HG02759 (cell line): ENCODE measurements at regions not wholly inside any gene's neighbourhood (a gene's known extent, or its start where the extent isn't known, plus 50 kb on each side); places are given as distances from the start of the nearest gene placed in this dataset.
"Not testable (repeated sequence)": the region's sequence is repeated elsewhere in the genome, so short reads cannot be mapped to it uniquely, and the experiment has no call there.

Source experiments
- ATAC-seq: cut with Tn5 transposase; IDR thresholded peaks from one replicate; pipeline ENCODE4 v1.9.1; 2021; ENCODE audit warnings: mild to moderate bottlenecking, moderate library complexity; ENCODE audit not compliant: unreplicated experiment

DNA sequence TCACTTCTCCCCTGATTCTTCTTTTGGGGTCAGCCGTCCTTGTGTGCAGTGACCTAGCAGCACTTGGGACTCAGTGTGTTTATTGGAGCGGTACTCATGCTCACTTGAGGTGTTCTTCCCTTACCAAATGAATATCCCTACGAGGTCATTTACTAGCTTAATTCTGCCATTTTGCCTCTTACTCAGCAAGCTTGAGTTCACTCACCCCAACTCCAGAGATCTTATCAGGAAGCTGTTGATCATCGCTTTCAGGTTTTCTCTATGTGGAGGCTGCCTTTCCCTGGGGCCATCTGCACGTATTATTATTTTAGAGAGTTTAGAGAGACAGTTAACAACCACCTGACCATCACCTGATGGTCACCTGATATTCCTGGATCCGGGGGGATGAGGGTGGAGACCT, 1466.0 kb upstream of the GOT2 start:
- ATAC-seq = no peak

- ATAC-seq = no peak
Measured at GRCh38 chr16:60199150-60199549, 1465.0 kb upstream of the GOT2 start.

GRCh38 chr16:60181536-60181935, 1447.4 kb upstream of the GOT2 start:
- no peak for ATAC-seq

DNA sequence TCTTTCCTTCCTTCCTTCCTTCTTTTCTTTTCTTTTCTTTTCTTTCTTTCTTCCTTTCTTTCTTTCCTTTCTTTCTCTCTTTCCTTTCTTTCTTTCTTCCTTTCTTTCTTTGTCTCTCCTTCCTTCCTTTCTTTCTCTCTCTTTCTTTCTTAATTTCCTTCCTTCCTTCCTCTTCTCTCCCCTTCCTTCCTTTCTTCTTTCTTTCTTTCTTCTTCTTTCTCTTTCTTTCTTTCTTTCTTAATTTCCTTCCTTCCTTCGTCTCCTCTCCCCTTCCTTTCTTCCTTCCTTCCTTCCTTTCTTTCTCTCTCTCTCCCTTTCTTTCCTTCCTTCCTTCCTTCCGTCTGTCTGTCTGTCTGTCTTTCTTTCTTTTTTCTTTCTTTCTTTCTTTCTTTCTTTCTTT, 1446.5 kb upstream of the GOT2 start:
- ATAC-seq = no peak

- ATAC-seq = no peak
Measured at GRCh38 chr16:60170196-60170595, 1436.1 kb upstream of the GOT2 start.

DNA sequence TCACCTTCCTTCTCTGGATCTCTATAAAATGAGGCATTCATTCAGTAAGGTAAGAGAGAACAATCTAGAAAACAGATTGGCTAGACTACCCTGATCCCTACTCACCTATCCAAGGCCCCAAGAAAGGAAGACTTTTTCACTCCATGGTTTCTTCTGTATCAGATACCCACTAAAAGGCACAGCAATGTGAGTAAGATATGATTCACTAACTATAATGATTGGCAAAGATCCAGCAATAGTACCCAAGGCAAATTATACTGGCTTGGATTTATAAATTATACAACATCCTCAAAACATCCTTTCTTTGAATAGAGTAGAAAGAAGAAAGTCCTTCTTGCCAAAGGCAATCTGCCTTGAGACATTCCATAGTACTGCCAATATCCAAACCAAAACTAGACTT, 1432.0 kb upstream of the GOT2 start:
- ATAC-seq = no peak

DNA sequence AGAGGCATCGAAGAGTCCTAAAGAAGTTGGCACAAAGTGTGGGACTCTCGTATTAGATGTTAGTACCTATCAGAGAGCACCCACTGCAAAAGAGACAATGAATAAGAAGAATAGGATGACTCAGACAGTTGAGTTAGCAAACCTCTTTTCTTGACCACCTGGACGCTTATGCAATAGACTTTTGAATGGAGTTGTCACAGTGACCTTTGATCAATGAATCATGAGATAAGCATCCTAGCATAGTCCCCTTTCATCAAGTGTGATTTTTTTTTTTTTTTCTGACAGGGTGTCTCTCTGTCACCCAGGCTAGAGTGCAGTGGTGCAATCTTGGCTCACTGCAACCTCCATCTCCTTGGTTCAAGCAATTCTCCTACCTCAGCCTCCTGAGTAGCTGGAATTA, 1417.9 kb upstream of the GOT2 start:
- no peak for ATAC-seq

DNA sequence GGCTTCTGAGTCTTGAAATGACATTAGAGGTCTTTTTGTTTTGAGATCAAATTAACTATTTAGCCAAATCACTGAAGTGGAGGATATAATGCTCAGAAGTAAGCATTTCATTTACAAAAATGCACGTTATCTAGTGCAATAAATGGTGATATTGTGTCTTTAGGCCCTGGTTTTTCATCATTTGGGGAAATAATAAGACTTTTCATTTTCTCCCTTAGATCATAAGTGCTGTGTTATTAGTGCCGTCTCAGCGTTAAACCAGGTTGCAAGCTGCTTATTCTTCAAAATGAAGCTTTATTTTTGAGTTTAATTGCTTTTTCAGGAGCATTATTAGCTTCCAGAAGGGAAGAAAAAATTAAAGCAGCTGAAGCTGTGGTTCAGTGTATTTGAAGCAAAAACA, 1416.8 kb upstream of the GOT2 start:
- ATAC-seq = no peak

- no peak for ATAC-seq
Measured at GRCh38 chr16:60143348-60143705, 1409.2 kb upstream of the GOT2 start.

- ATAC-seq = no peak
Measured at GRCh38 chr16:60142619-60143347, 1408.7 kb upstream of the GOT2 start.

DNA sequence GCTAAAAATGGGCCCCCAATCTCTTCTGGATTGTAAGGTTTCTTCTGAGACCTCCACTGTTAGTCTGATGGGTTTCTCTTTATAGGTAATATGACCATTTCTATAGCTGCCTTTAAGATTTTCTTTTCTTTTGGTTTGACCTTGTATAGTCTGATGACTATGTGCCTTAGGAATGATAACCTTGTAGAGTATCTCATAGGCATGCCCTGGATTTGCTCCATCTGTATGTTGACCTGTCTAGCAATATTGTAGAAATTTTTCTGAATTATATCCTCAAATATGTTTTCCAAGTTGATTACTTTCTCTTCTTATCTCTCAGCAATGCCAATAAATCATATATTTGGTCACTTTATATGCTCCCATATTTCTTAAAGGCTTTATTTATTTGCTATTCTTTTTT, 1403.8 kb upstream of the GOT2 start:
- ATAC-seq = no peak

DNA sequence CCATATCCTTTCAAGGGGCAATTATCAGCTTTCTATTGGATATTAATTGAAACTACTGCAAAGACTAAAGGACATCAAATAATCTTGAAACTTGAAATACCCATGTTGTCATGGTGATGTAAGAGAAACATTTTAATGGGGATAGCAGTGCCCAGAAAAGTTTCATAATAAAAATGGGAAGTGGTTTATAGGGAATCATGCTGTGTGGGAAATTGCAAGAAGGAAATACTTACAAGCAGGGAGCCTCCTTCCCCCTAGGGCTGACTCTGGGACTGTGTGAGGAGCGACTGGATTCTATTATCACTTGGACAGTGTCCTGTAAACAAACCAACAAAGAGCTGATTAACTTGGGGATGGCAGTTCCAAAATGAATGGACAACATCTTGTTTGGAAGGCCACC, 1393.1 kb upstream of the GOT2 start:
- ATAC-seq = no peak

DNA sequence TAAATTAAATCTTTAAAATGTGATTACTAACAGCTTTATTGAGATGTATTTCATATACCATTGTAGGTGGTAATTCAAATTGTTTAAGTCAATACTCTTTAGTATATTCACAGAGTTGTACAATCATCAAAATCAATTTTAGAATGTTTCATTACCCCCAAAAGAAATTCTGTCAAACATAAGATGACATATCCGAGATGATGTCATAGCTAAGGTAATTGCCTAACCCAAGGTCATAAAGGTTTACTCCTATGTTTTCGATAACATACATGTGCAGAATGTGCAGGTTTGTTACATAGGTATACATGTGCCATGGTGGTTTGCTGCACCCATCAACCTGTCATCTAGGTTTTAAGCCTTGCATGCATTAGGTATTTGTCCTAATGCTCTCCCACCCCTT, 1392.0 kb upstream of the GOT2 start:
- ATAC-seq = not testable (repeated sequence)

GRCh38 chr16:60123392-60124023, 1389.4 kb upstream of the GOT2 start:
- no peak for ATAC-seq

DNA sequence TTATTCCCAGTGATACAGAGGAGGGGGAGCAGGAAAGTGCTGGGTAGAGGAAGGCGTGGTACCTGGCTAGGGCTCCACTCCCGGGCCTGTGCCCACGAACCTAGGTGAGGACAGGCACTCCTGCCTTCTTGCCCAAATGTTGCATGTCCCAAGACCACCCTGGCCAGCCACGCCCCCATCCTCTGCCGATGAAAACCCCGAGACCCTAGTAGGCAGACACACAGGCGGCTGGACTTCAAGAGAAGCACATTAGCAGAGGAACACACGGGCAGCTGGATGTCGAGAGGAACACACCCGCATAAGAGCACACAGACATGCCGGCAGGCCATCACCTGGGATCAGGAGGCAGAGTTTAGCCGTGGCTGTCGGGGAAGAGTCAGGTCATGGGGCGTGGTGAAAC, 1386.5 kb upstream of the GOT2 start:
- ATAC-seq = no peak

- ATAC-seq = no peak
Measured at GRCh38 chr16:60110531-60110930, 1376.4 kb upstream of the GOT2 start.

- ATAC-seq = no peak
Measured at GRCh38 chr16:60107871-60108270, 1373.8 kb upstream of the GOT2 start.

- no peak for ATAC-seq
Measured at GRCh38 chr16:60107437-60107836, 1373.3 kb upstream of the GOT2 start.

DNA sequence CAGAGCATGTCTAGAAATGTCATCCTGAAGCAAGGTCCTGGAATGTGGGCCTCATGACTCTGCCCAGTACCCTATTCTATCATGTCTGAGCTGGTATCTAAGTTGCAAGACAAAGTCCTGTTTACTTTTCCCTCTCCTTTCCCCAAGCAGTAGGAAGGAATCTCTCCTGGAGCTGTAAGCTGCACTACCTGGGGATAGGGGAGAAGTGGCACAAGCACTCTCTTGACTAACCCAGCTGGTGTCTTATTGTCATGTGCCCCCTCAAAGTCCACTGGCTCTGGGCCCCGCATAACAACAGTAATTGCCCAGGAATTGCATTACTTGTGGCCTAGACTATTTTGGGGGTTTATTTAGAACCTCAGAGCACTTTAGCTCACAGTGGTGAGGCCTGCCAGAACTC, 1366.3 kb upstream of the GOT2 start:
- no peak for ATAC-seq

DNA sequence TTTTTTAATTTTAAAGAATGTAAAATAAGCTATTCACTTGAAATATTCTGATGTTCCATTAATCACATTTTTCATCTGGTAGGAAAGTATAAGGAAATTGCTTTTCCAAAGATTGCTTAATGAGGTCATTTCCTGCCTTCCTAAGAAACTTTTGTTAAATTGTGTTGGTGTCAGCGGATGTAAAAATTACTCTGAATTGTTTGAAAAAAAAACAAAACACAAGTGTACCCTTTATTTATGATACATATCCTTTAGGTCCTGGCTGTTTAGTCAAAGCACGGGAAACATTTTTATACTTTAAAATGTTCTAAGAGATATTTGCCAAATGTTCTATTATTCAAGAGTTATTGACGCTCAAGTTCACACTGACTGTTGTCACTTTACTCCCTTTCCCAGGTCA, 1357.4 kb upstream of the GOT2 start:
- ATAC-seq = no peak

- no peak for ATAC-seq
Measured at GRCh38 chr16:60091071-60091470, 1357.0 kb upstream of the GOT2 start.

DNA sequence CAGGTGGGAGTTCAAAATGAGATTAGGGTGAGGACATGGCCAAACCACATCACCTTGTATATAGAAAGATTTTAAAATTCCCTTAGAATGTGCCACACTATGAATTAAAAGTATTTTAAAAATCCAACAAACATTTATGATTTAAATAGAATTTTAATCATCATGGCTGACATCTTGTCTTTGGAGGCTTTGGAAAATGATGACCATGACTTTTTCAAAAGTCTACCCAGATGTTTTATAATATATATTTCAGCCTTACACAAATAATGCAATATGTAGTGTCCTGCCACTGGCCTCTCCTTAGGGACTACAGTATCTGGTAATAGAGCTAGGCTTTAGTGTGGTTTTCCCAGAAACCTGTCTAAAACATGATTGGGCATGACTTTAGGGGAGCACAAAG, 1353.4 kb upstream of the GOT2 start:
- no peak for ATAC-seq

GRCh38 chr16:60078819-60079218, 1344.7 kb upstream of the GOT2 start:
- not testable (repeated sequence) for ATAC-seq
